G401 (cell line): ENCODE measurements at regions not wholly inside any gene's neighbourhood (a gene's known extent, or its start where the extent isn't known, plus 50 kb on each side); places are given as distances from the start of the nearest gene placed in this dataset.
"Not testable (repeated sequence)": the region's sequence is repeated elsewhere in the genome, so short reads cannot be mapped to it uniquely, and the experiment has no call there.

Source experiments
- DNase-seq: peaks from one replicate; pipeline ENCODE4 v3.0.0-alpha.2; 2015; ENCODE audit warnings: low spot score
- in situ Hi-C: cut with HindIII; loops from 2 replicates; pipeline ENCODE4 v1.10.0; 2016; ENCODE audit warnings: low sequenced_read_pairs, mixed read lengths

DNA sequence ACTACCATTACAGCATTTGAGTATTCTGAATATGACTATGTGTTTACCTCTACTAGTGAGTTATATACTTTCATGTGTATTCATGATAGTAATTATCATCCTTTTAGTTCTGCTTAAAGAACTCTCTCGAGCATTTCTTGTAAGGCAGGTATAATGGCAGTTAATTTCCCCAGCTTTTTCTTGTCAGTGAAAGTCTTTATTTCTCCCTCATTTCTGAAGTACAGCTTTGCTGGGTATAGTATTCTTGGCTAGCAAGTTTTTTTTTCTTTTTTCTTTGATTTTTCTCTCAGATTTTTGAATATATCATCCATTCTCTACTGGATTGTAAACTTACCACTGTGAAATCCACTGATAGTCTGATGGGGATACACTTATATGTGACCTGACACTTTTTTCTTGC is 165.9 kb upstream of the ARHGAP5 start:
- DNase-seq = no peak
- in situ Hi-C loops = no loop called here

DNA sequence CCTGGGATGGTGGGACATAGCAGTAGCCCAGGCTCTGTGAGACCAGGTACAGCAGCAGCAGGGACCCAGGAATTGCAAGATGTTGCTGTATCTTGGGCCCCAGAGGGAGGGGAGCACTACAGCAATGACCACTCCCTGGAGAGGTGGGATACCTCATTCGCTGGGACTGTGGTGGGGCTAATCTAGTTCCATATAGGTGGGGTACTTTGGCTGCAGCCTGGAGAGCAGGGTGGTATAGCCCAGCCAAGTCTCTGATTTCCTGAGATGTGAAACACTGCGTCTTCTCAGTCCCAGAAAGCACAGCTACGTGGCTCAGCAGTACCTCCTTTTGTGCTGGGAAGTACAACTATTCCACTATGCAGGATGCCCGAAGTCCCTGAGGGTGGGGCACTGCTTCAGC is 163.7 kb upstream of the ARHGAP5 start:
- DNase-seq = no peak
- in situ Hi-C loops = no loop called here

DNA sequence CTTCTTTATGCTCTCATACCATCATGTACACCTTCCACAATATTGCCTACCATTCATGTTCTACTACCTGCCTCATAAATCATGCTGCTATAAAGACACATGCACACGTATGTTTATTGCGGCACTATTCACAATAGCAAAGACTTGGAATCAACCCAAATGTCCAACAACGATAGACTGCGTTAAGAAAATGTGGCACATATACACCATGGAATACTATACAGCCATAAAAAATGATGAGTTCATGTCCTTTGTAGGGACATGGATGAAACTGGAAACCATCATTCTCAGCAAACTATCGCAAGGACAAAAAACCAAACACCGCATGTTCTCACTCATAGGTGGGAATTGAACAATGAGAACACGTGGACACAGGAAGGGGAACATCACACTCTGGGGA is 158.8 kb upstream of the ARHGAP5 start:
- in situ Hi-C loops, DNase-seq: not testable (repeated sequence)

GRCh38 chr14:31920001-31920400 is 157.1 kb upstream of the ARHGAP5 start:
- no peak for DNase-seq
- in situ Hi-C loops = no loop called here

- DNase-seq = no peak
- in situ Hi-C loops = no loop called here
Observed at GRCh38 chr14:31920989-31921650, 156.0 kb upstream of the ARHGAP5 start.

GRCh38 chr14:31921721-31922120 is 155.4 kb upstream of the ARHGAP5 start:
- no peak for DNase-seq
- in situ Hi-C loops = no loop called here

GRCh38 chr14:31926123-31926522 is 151.0 kb upstream of the ARHGAP5 start:
- in situ Hi-C loops = no loop called here
- peak; percentile 69 for DNase-seq

DNA sequence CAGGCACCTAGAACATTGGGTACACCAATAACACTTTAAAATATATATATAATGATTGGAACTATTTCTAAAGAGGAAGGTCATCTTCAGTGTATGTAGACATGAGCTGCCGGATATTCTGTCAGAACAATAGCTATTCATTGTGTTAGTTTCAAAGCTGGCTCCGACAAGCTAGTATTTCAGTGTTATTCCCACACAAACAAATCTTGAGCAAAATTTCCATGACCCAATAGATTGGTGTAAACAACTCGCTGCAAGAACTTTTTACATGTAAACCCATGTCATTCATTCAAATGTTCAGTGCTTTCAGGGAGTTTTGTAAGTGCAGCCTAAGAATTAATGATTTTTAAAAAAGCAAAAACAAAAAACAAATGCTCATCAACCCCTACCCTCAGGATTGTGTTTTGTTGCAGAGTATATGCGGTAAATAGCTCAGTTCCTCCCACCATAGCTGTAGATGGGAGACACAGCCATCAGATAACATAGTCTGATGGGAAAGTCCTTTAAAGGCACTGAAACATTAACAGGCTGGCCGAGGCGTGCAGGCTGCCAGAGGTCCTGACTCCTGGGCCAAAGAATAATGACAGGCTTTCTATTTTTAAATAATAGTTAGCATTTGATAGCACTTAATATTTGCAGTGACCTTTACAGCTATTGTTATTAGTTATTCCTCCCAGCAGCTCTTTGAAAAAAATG is 150.3 kb upstream of the ARHGAP5 start:
- in situ Hi-C loops = no loop called here
- DNase-seq = no peak

GRCh38 chr14:31927348-31927832 is 149.7 kb upstream of the ARHGAP5 start:
- in situ Hi-C loops = no loop called here

DNA sequence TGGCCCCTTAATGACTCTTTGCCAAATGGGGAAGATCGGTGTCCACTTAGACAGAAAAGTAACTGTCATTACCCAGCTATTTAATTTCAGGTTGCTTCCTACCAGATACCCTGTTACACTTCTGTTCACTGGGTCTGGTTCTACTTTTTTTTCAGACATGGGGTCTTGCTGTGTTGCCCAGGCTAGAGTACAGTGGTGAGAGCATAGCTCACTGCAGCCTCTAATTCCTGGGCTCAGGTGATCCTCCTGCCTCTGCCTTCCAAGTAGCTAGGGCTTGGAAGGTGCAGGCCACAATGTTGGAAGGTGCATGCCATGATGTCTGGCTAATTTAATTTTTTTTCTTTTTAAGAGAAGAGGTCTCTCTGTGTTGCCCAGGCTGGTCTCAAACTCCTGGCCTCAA is 147.0 kb upstream of the ARHGAP5 start:
- in situ Hi-C loops = no loop called here

More at GRCh38 chr14:31927348-31927832, 149.7 kb upstream of the ARHGAP5 start:
- DNase-seq = no peak

GRCh38 chr14:31930493-31931240 is 146.4 kb upstream of the ARHGAP5 start:
- no peak for DNase-seq

More for the DNA sequence above, 147.0 kb upstream of the ARHGAP5 start:
- no peak for DNase-seq

GRCh38 chr14:31932675-31933074 is 144.4 kb upstream of the ARHGAP5 start:
- in situ Hi-C loops = no loop called here

More at GRCh38 chr14:31930493-31931240, 146.4 kb upstream of the ARHGAP5 start:
- in situ Hi-C loops = no loop called here

DNA sequence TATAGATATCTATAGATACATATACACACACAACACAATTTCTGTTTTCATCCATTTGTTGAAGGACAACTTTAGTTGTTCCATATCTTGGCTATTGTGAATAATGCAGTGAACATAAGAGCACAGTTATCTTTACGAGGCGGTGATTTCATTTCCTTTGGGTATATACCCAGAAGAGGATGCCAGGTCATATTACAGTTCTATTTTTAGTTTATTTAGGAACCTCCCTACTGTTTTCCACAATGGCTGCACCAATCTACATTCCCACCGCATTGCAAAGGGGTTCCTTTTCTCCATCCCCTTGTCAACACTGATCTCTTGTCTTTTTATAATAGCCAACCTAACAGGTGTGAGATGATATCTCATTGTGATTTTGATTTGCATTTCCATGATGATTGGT is 143.4 kb upstream of the ARHGAP5 start:
- no peak for DNase-seq
- in situ Hi-C loops = no loop called here

More at GRCh38 chr14:31932675-31933074, 144.4 kb upstream of the ARHGAP5 start:
- no peak for DNase-seq

- peak; percentile 48 for DNase-seq
- in situ Hi-C loops = no loop called here
Observed at GRCh38 chr14:31934767-31935266, 142.3 kb upstream of the ARHGAP5 start.

DNA sequence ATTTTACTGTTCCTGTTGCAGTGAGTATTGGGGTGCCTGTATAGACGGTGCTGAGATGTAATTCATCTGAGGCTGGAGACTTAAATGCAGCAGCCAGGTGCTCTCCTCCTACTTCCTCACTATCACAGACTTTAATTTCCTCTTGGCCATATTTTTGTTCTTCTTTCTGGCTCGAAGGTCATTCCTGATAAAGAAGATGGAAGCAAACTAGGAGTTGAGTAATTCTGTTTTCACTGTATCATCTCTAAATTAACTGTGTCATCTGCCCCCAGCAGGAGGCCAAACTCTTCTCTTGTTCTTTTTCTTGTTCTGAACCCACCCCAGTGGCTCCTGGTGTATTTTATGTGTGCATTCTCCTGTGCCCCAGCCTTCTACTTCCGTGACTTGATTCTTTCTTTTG is 141.7 kb upstream of the ARHGAP5 start:
- in situ Hi-C loops = no loop called here
- no peak for DNase-seq

DNA sequence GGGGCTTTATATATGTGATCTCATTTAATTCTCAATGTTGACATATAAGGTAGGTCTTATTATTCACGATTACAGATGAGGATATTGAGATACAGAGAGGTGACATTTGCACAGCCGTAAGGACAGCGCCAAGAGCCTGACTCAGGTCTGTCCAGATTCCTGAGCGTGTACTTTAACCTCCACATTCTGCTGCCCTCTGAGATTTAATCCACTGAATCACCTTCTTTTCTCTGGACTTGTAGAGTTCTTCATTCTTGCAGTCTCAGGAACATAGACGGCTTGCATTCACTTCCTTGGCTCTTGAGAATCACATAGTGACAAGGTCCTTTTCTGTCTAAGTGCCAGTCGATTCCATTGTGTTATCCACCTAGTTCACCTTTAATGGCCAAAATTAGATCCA is 141.0 kb upstream of the ARHGAP5 start:
- no peak for DNase-seq
- in situ Hi-C loops = no loop called here

- in situ Hi-C loops = no loop called here
- DNase-seq = no peak
Observed at GRCh38 chr14:31937730-31938346, 139.3 kb upstream of the ARHGAP5 start.

DNA sequence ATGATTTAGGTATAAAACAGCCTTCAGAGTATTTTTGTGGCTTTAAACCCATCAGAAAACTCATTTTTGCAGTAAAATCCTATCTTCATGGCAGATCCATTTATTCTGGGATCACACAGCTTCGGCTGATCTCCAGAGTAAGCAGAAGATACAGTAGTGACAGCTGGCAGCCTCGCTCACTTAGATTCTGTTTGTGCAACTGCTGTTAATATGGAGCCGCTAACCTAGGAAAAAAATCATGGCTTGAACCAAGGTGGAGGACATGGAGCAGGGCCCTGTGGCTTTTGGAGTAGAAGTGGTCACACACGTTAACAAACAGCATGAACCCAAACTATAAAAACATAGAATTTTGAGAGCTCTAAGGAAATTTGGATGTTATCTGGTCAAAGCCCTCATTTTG is 137.2 kb upstream of the ARHGAP5 start:
- no peak for DNase-seq
- in situ Hi-C loops = no loop called here

- in situ Hi-C loops = no loop called here
- no peak for DNase-seq
Observed at GRCh38 chr14:31941487-31941886, 135.6 kb upstream of the ARHGAP5 start.
